ENCODE measurements at regions not wholly inside any gene's neighbourhood (a gene's known extent, or its start where the extent isn't known, plus 50 kb on each side); places are given as distances from the start of the nearest gene placed in this dataset.

DNA sequence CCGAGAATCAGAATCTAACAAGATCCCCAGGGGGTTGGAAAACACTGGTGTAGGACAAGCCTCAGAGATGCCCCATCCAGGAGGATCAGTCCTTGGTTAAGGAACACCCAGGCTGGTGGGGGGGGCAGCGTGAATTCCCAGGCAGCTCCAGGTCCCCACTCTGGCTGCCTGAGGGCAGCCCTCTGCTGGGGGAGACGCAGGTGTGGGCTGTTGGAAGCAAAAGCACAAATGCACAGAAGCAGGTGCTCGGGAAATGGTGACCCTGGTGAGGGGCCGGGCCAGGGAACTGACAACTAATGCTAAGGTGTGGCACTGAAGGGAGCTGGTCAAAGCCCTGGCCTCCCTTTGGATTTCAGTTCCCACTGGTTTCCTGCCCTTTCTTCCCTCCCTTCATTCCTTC is 140.8 kb upstream of the CDH5 start:
- TF ChIP-seq CTCF (IDR thresholded peaks at IDR 0.05) (no peak), ZNF396 (CRISPR knock-in tag; IDR thresholded peaks at IDR 0.05; ENCODE audit: borderline replicate concordance) (no peak)

Data from WTC11 (cell line).